H1 (cell line): ENCODE measurements at regions not wholly inside any gene's neighbourhood (a gene's known extent, or its start where the extent isn't known, plus 50 kb on each side); places are given as distances from the start of the nearest gene placed in this dataset.

ENCODE experiments used
- CTCF ChIA-PET: fragments of 300-600 bp; sonication (Branson Sonifier 250); formaldehyde crosslinking; loops from one replicate; lab custom pipeline; 2021; ENCODE audit not compliant: partially characterized antibody; lab: Charles Lee
- POLR2A ChIA-PET: fragments of 300-600 bp; sonication (Branson Sonifier 250); formaldehyde crosslinking; loops from one replicate; lab custom pipeline; 2021; ENCODE audit warnings: inconsistent platforms; ENCODE audit not compliant: partially characterized antibody; lab: Charles Lee
- DNase-seq, 2 experiments: peaks; one replicate each; pipeline versions ENCODE4 v3.0.0 to v3.0.0-alpha.2; 2010 to 2022; ENCODE audit warnings: low spot score in 2 of 2, low read depth in 1 of 2, mixed read lengths in 1 of 2
- FAIRE-seq: peaks from 2 replicates; lab custom pipeline; 2011; peaks lifted over from hg19 to GRCh38; lab: Jason Lieb, UNC
- H2AFZ ChIP-seq: 2 replicates; pipeline ENCODE4 v1.8.1; 2012; ENCODE audit warnings: low read length, inconsistent platforms
- H2AK5ac ChIP-seq: 2 replicates; pipeline ENCODE4 v1.6.1; 2013; ENCODE audit warnings: low read depth, low read length
- H2BK120ac ChIP-seq: replicated peaks from 2 replicates; pipeline ENCODE3; 2013; ENCODE audit warnings: low read depth, low read length, inconsistent platforms
- H2BK12ac ChIP-seq: 2 replicates; pipeline ENCODE4 v1.6.1; 2013; ENCODE audit warnings: low read depth, low read length
- H2BK15ac ChIP-seq: 2 replicates; pipeline ENCODE4 v1.6.1; 2013; ENCODE audit warnings: low read length
- H2BK20ac ChIP-seq: 2 replicates; pipeline ENCODE4 v1.6.1; 2013; ENCODE audit warnings: low read length
- H2BK5ac ChIP-seq: 2 replicates; pipeline ENCODE4 v1.6.1; 2013; ENCODE audit warnings: low read depth, low read length
- H3K14ac ChIP-seq: 2 replicates; pipeline ENCODE4 v1.6.1; 2013; ENCODE audit warnings: inconsistent platforms; ENCODE audit not compliant: insufficient read length
- H3K18ac ChIP-seq: 2 replicates; pipeline ENCODE4 v1.6.1; 2013; ENCODE audit warnings: low read length; ENCODE audit errors: extremely low read depth
- H3K23ac ChIP-seq: 2 replicates; pipeline ENCODE4 v1.6.1; 2013; ENCODE audit warnings: inconsistent platforms; ENCODE audit not compliant: insufficient read length
- H3K23me2 ChIP-seq: 2 replicates; pipeline ENCODE4 v1.6.1; 2013; ENCODE audit warnings: low read depth, low read length
- H3K27ac ChIP-seq: 2 replicates; pipeline ENCODE4 v1.6.1; 2011; ENCODE audit warnings: low read depth, low read length, inconsistent platforms
- H3K27me3 ChIP-seq, 4 experiments: replicated peaks in 1 of 4; 1 replicate in 1 of 4; 2 replicates in 3 of 4; pipeline versions ENCODE4 v1.6.1 to v1.8.1; 2011 to 2013; ENCODE audit warnings: low read length in 3 of 4, mild to moderate bottlenecking in 3 of 4, inconsistent platforms in 2 of 4, mixed read lengths in 2 of 4, moderate library complexity in 1 of 4; ENCODE audit not compliant: control insufficient read depth in 3 of 4, insufficient read depth in 3 of 4; ENCODE audit errors: extremely low read depth in 1 of 4
- H3K36me3 ChIP-seq, 4 experiments: 2 replicates each; pipeline versions ENCODE4 v1.6.1 to v1.8.1; 2011 to 2013; ENCODE audit warnings: mild to moderate bottlenecking in 4 of 4, low read length in 3 of 4, moderate library complexity in 2 of 4, control low read depth in 1 of 4, inconsistent platforms in 1 of 4; ENCODE audit not compliant: insufficient read depth in 4 of 4, control insufficient read depth in 2 of 4
- H3K4ac ChIP-seq: replicated peaks from 2 replicates; pipeline ENCODE3; 2013; ENCODE audit warnings: low read length, low read depth, mixed read lengths, inconsistent platforms; ENCODE audit not compliant: insufficient read length
- H3K4me1 ChIP-seq, 4 experiments: replicated peaks in 1 of 4; 1 replicate in 1 of 4; 2 replicates in 3 of 4; pipeline versions ENCODE4 v1.6.1 to v1.8.1; 2011 to 2013; ENCODE audit warnings: low read length in 3 of 4, inconsistent platforms in 2 of 4, mixed read lengths in 1 of 4; ENCODE audit not compliant: insufficient read depth in 4 of 4, control insufficient read depth in 3 of 4
- H3K4me2 ChIP-seq, 2 experiments: 2 replicates each; pipeline versions ENCODE4 v1.6.1 to v1.8.1; 2011 to 2013; ENCODE audit warnings: low read depth in 2 of 2, low read length in 2 of 2, control low read depth in 1 of 2, inconsistent platforms in 1 of 2, mild to moderate bottlenecking in 1 of 2; ENCODE audit not compliant: insufficient read depth in 1 of 2
- H3K4me3 ChIP-seq, 4 experiments: fragments of 200-600, 300-600 bp in 1 of 4; sonication (generic), shearing (Covaris generic), sonication (Bioruptor Twin) in 1 of 4; 2 replicates each; pipeline versions ENCODE4 v1.5.1 to v1.8.1; 2011 to 2016; ENCODE audit warnings: low read length in 4 of 4, low read depth in 3 of 4, control low read depth in 2 of 4, inconsistent platforms in 2 of 4, mild to moderate bottlenecking in 2 of 4, mixed read lengths in 1 of 4, moderate library complexity in 1 of 4; ENCODE audit not compliant: insufficient read depth in 2 of 4; ENCODE audit errors: extremely low read depth in 1 of 4
- H3K56ac ChIP-seq: replicated peaks from 2 replicates; pipeline ENCODE3; 2013; ENCODE audit warnings: low read depth, mild to moderate bottlenecking, mixed read lengths, low read length, inconsistent platforms; ENCODE audit not compliant: insufficient read length
- H3K79me1 ChIP-seq: 2 replicates; pipeline ENCODE4 v1.6.1; 2013; ENCODE audit warnings: low read depth, low read length, control low read depth
- H3K79me2 ChIP-seq, 2 experiments: 2 replicates each; pipeline versions ENCODE4 v1.6.1 to v1.8.1; 2012 to 2013; ENCODE audit warnings: low read length in 2 of 2, mild to moderate bottlenecking in 2 of 2, inconsistent platforms in 1 of 2; ENCODE audit not compliant: insufficient read depth in 2 of 2, control insufficient read depth in 1 of 2
- H3K9ac ChIP-seq, 4 experiments: replicated peaks in 1 of 4; 1 replicate in 1 of 4; 2 replicates in 3 of 4; pipeline versions ENCODE4 v1.6.1 to v1.8.1; 2011 to 2013; ENCODE audit warnings: low read depth in 3 of 4, low read length in 3 of 4, control low read depth in 2 of 4, mild to moderate bottlenecking in 2 of 4, moderate library complexity in 2 of 4, inconsistent platforms in 1 of 4; ENCODE audit errors: extremely low read depth in 1 of 4
- H3K9me3 ChIP-seq, 2 experiments: 2 replicates each; pipeline versions ENCODE4 v1.6.1 to v1.8.1; 2012 to 2013; ENCODE audit warnings: mild to moderate bottlenecking in 2 of 2, moderate library complexity in 2 of 2, control low read depth in 1 of 2, inconsistent platforms in 1 of 2, low read depth in 1 of 2, low read length in 1 of 2, mixed read lengths in 1 of 2; ENCODE audit not compliant: insufficient read depth in 2 of 2
- H4K20me1 ChIP-seq, 2 experiments: replicated peaks in 1 of 2; 2 replicates each; pipeline versions ENCODE3 to v1.8.1; 2011 to 2013; ENCODE audit warnings: inconsistent platforms in 2 of 2, low read length in 2 of 2, mild to moderate bottlenecking in 1 of 2; ENCODE audit not compliant: insufficient read depth in 2 of 2, control insufficient read depth in 1 of 2
- H4K5ac ChIP-seq: 2 replicates; pipeline ENCODE4 v1.6.1; 2013; ENCODE audit warnings: low read length, low read depth, mixed read lengths, inconsistent platforms; ENCODE audit not compliant: insufficient read length
- H4K8ac ChIP-seq: 2 replicates; pipeline ENCODE4 v1.8.0; 2013; ENCODE audit warnings: mild to moderate bottlenecking, moderate library complexity, low read length, inconsistent platforms; ENCODE audit not compliant: insufficient read depth; ENCODE audit errors: extremely low read depth
- H4K91ac ChIP-seq: replicated peaks from 2 replicates; pipeline ENCODE3; 2013; ENCODE audit warnings: low read length, mixed read lengths, inconsistent platforms; ENCODE audit not compliant: insufficient read length
- SIN3A ChIP-seq, 2 experiments: IDR thresholded peaks in 1 of 2; conservative IDR thresholded peaks in 1 of 2; 2 replicates each; pipeline ENCODE4 v1.6.1; 2011 to 2012; ENCODE audit warnings: low read length in 2 of 2, improper control_type of control experiment in 1 of 2, low read depth in 1 of 2, mild to moderate bottlenecking in 1 of 2
- WGBS, 2 experiments: shearing (Covaris generic) in 1 of 2; methylation state at CpG; one replicate each; pipeline versions ENCODE4 v1.1.6 to v1.1.7; 2013 to 2015; ENCODE audit warnings: low lambda C conversion rate in 2 of 2, mixed read lengths in 2 of 2, inconsistent platforms in 1 of 2, low coverage in 1 of 2, missing lambda C conversion rate in 1 of 2; ENCODE audit not compliant: insufficient replicate concordance in 2 of 2, insufficient coverage in 1 of 2, insufficient read length in 1 of 2; ENCODE audit errors: extremely low coverage in 1 of 2, missing lambda C conversion rate in 1 of 2; 5-methylcytosine and 5-hydroxymethylcytosine counted together

DNA sequence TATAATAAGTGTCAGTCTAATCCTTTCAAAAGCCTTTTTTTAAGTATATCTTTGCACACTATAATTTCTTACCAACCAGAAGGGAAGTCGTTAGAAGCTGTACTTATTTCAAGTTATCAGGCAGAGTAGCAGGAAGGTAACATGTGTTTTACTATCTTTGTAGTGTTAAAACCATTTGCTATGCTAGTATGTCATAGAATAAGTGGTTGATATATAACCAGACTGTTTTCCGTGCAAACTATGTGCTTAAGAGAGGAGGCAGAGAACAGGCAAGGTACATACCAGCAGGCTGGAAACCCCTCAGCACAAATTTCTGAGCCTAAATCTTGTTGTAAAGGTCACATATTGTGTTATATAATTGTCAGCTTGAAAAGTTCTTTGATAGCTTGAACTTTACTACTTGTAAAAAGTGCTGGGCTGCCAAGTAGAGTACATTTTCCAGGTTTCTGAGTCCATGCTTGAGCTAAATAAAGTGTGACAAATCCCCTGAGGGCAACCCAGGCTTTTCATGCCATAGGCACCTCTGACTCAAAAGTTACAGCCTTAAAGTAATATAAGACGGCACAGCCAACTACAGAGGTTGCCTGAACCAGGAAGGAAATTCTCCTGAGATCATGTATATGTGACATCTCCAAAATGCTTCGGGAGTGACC, 1297.4 kb downstream of the PCDH9 start:
- H3K4me2 ChIP-seq = no peak overlapping the region
- no peak overlapping the region for H3K18ac ChIP-seq
- no peak overlapping the region for H3K27ac ChIP-seq
- H3K27me3 ChIP-seq = no peaks in the 10 kb centered on the region
- no peak for FAIRE-seq
- H3K56ac ChIP-seq = no peak overlapping the region
- H2BK20ac ChIP-seq = no peak overlapping the region
- no peak overlapping the region for H3K4ac ChIP-seq
- no peak for DNase-seq
- no peak overlapping the region for H4K5ac ChIP-seq
- no peak overlapping the region for H2BK120ac ChIP-seq
- H3K23me2 ChIP-seq = no peaks in the 10 kb centered on the region
- TF ChIP-seq SIN3A (conservative IDR thresholded peaks at IDR 0.05 in 1 of 2, IDR thresholded peaks at IDR 0.05 in 1 of 2; ENCODE audit: low read depth in 1 of 2, low read length in 2 of 2) = no peak
- H3K9me3 ChIP-seq = no peaks in the 10 kb centered on the region
- no peaks in the 10 kb centered on the region for H3K79me2 ChIP-seq
- no peak overlapping the region for H2AFZ ChIP-seq
- POLR2A ChIA-PET = no interaction called here
- no peak overlapping the region for H2BK5ac ChIP-seq
- H2AK5ac ChIP-seq = no peak overlapping the region
- WGBS, 2 experiments = 85% methylated on average over 4 of the region's 4 CpGs; no CpG with 5 or more reads in 1 of the 2 experiments
- H2BK15ac ChIP-seq = no peak overlapping the region
- no peak overlapping the region for H4K91ac ChIP-seq
- H4K8ac ChIP-seq = no peak overlapping the region
- H3K4me1 ChIP-seq = no peaks in the 10 kb centered on the region
- H3K36me3 ChIP-seq = no peaks in the 10 kb centered on the region
- H3K4me3 ChIP-seq = no peak overlapping the region
- H3K79me1 ChIP-seq = no peaks in the 10 kb centered on the region
- no peak overlapping the region for H3K9ac ChIP-seq
- H3K23ac ChIP-seq = no peak overlapping the region
- no peak overlapping the region for H3K14ac ChIP-seq
- H2BK12ac ChIP-seq = no peak overlapping the region
- CTCF ChIA-PET = interaction anchor here (0.5 to 1.1 kb wide), 2 partner anchors 50 to 422 kb away, joined by 3 read pairs; no protein-coding TSS in a partner anchor
- no peaks in the 10 kb centered on the region for H4K20me1 ChIP-seq
